ENCODE measurements at regions not wholly inside any gene's neighbourhood (a gene's known extent, or its start where the extent isn't known, plus 50 kb on each side); places are given as distances from the start of the nearest gene placed in this dataset.

DNA sequence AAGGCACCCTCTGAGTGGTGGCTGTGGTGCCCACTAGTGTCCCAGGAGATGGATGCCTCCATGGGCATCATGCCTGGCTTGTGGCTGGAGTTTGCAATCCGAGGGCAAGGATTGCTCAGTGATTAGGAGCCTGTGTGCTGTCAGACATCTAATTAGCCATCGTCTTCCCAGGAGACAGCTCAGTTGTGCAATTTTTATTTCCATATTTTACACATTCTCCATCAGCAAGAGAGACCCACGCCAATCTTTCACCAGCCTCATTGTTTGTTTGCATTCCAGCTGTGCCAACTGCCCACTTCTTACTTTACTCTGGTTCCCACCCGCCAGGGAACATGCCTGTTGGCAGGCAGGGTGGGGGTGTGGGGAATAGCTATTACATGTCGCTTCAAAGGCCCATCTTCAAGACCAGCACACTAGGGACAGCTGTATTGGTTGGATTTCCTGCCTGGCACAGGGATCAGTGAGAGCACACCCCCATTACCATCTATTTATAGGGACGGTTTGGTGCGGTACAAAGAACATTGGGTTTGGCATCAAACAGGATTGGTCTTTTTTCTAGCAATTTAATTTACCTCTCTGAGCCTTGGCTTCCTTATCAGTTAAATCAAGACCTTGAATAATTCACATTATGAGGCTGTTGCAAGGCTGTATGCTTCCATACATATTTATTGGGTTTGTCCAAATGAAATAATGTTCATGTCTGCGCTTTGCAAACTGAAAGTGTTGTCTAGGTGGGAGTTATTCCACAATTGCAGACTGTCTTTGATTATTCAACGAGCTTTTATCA is 80.7 kb upstream of the NAV2 start:
- Histone ChIP-seq H2AFZ (ENCODE audit: control insufficient read depth, low read depth, low read length) (no peak overlapping the region), H3K9ac (ENCODE audit: control insufficient read depth, insufficient read depth, low read length) (no peak overlapping the region), H3K9me3 (replicated peaks; ENCODE audit: control insufficient read depth, insufficient read depth, low read length) (no peaks in the 10 kb centered on the region), H3K27ac (ENCODE audit: control insufficient read depth, insufficient read depth) (no peak overlapping the region), H3K4me1 (ENCODE audit: control insufficient read depth, insufficient read depth, low read length) (no peaks in the 10 kb centered on the region), H3K36me3 (ENCODE audit: control insufficient read depth in 2 of 2, insufficient read depth in 2 of 2, low read length in 1 of 2) (no peaks in the 10 kb centered on the region), H3K79me2 (ENCODE audit: control insufficient read depth, insufficient read depth, low read length) (no peaks in the 10 kb centered on the region), H3K4me3 (no peak overlapping the region), H4K20me1 (ENCODE audit: control insufficient read depth, insufficient read depth) (no peaks in the 10 kb centered on the region), H3K27me3 (replicated peaks in 1 of 2; ENCODE audit: control insufficient read depth in 2 of 2, insufficient read depth in 2 of 2, low read length in 1 of 2) (no peaks in the 10 kb centered on the region), H3K4me2 (ENCODE audit: control insufficient read depth, insufficient read depth) (no peak overlapping the region)
- in situ Hi-C loops (cut with MboI) (no loop called here), intact Hi-C loops (cut with micrococcal nuclease; ENCODE audit: unreplicated experiment) (no loop called here)
- SMC1A ChIA-PET (ENCODE audit: uncharacterized antibody, unreplicated experiment) = no interaction called here
- WGBS (ENCODE audit: insufficient coverage, insufficient replicate concordance, low lambda C conversion rate, missing lambda C conversion rate) = 40% methylated on average over 9 of the region's 9 CpGs
- RAD21 ChIA-PET (ENCODE audit: unreplicated experiment) = no interaction called here
- DNase-seq (ENCODE audit: low read depth, low spot score) (no peak), ATAC-seq (no peak), FAIRE-seq (no peak)
- CTCF ChIA-PET = interaction anchor here (1.1 kb wide), 1 partner anchor 111 kb away, joined by 3 read pairs; no protein-coding TSS in a partner anchor
- POLR2A ChIA-PET = no interaction called here
- BruUV-seq (replicated peaks) = no TSS peak
- TF ChIP-seq, protein P1, sequence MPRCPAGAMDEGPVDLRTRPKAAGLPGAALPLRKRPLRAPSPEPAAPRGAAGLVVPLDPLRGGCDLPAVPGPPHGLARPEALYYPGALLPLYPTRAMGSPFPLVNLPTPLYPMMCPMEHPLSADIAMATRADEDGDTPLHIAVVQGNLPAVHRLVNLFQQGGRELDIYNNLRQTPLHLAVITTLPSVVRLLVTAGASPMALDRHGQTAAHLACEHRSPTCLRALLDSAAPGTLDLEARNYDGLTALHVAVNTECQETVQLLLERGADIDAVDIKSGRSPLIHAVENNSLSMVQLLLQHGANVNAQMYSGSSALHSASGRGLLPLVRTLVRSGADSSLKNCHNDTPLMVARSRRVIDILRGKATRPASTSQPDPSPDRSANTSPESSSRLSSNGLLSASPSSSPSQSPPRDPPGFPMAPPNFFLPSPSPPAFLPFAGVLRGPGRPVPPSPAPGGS (IDR thresholded peaks at IDR 0.05; ENCODE audit: borderline replicate concordance, insufficient read depth, low read depth, low read length, poor library complexity, severe bottlenecking) = peak; percentile 61
- no peak for TF ChIP-seq MYC (IDR thresholded peaks at IDR 0.05; ENCODE audit: insufficient read depth, insufficient read length, insufficient replicate concordance, low read length, severe bottlenecking)

DNA sequence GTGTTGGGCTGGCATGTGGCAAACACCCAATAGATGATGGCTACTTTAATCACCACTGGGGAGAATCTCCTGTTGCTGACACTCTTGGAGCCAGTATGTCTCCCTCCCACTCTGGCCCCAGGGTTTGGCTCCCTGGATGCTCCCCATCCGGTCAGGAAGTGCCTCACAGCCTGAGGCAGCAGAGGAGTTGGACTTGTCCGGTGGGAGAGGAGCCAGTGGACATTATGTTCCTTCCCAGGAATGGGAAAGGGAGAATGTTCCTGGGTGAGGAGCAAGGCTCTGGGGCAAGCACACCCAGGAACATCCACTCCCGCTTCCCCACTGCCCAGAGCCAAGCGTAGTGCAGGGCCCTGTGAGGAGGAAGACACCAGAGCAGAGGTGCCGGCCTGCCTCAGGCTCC is 84.6 kb upstream of the NAV2 start:
- no peaks in the 10 kb centered on the region for H3K79me2 ChIP-seq (ENCODE audit: control insufficient read depth, insufficient read depth, low read length)
- DNase-seq (ENCODE audit: low read depth, low spot score) = no peak
- in situ Hi-C loops (cut with MboI) = no loop called here
- no TSS peak for BruUV-seq (replicated peaks)
- WGBS (ENCODE audit: insufficient coverage, insufficient replicate concordance, low lambda C conversion rate, missing lambda C conversion rate) = 43% methylated on average over 4 of the region's 5 CpGs
- no peak overlapping the region for H3K9ac ChIP-seq (ENCODE audit: control insufficient read depth, insufficient read depth, low read length)
- ChIA-PET POLR2A (no interaction called here), CTCF (no interaction called here), RAD21 (ENCODE audit: unreplicated experiment) (no interaction called here), SMC1A (ENCODE audit: uncharacterized antibody, unreplicated experiment) (no interaction called here)
- H2AFZ ChIP-seq (ENCODE audit: control insufficient read depth, low read depth, low read length) = no peak overlapping the region
- H3K27ac ChIP-seq (ENCODE audit: control insufficient read depth, insufficient read depth) = no peak overlapping the region
- intact Hi-C loops (cut with micrococcal nuclease; ENCODE audit: unreplicated experiment) = no loop called here
- no peak for FAIRE-seq
- no peak overlapping the region for H3K4me2 ChIP-seq (ENCODE audit: control insufficient read depth, insufficient read depth)
- no peaks in the 10 kb centered on the region; the same call in 2 of the 3 replicates for H3K9me3 ChIP-seq (replicated peaks; ENCODE audit: control insufficient read depth, insufficient read depth, low read length)
- H3K4me1 ChIP-seq (ENCODE audit: control insufficient read depth, insufficient read depth, low read length) = no peaks in the 10 kb centered on the region
- no peaks in the 10 kb centered on the region for H4K20me1 ChIP-seq (ENCODE audit: control insufficient read depth, insufficient read depth)
- no peaks in the 10 kb centered on the region for H3K36me3 ChIP-seq (ENCODE audit: control insufficient read depth in 2 of 2, insufficient read depth in 2 of 2, low read length in 1 of 2)
- TF ChIP-seq BRCA1 (IDR thresholded peaks at IDR 0.05; ENCODE audit: low read depth, low read length) (no peak), MYC (IDR thresholded peaks at IDR 0.05; ENCODE audit: insufficient read depth, insufficient read length, insufficient replicate concordance, low read length, severe bottlenecking) (no peak), HDGF (IDR thresholded peaks at IDR 0.05) (no peak), ZBED1 (IDR thresholded peaks at IDR 0.05; ENCODE audit: borderline replicate concordance) (no peak), KLF5 (IDR thresholded peaks at IDR 0.05; ENCODE audit: partially characterized antibody) (no peak), NR2F1 (conservative IDR thresholded peaks at IDR 0.05) (no peak)
- no peaks in the 10 kb centered on the region for H3K27me3 ChIP-seq (replicated peaks in 1 of 2; ENCODE audit: control insufficient read depth in 2 of 2, insufficient read depth in 2 of 2, low read length in 1 of 2)
- no peak overlapping the region for H3K4me3 ChIP-seq
- no peak for ATAC-seq

Measured in GM12878 (cell line).